ENCODE measurements at regions not wholly inside any gene's neighbourhood (a gene's known extent, or its start where the extent isn't known, plus 50 kb on each side); places are given as distances from the start of the nearest gene placed in this dataset.
A peak's percentile ranks its signal among the peaks of the same experiment; 100 is the strongest.
"Not testable (repeated sequence)": the region's sequence is repeated elsewhere in the genome, so short reads cannot be mapped to it uniquely, and the experiment has no call there.

- no peak for DNase-seq
Observed at GRCh38 chr7:159207393-159207792, 62.7 kb upstream of the VIPR2 start.

GRCh38 chr7:159205833-159206232, 61.2 kb upstream of the VIPR2 start:
- DNase-seq, result no peak

GRCh38 chr7:159204664-159205063, 60.0 kb upstream of the VIPR2 start:
- no peak for DNase-seq

GRCh38 chr7:159203253-159203652, 58.6 kb upstream of the VIPR2 start:
- DNase-seq, result not testable (repeated sequence)

GRCh38 chr7:159201722-159202330, 57.2 kb upstream of the VIPR2 start:
- no peak for DNase-seq

- no peak for DNase-seq
Observed at GRCh38 chr7:159200421-159200820, 55.8 kb upstream of the VIPR2 start.

GRCh38 chr7:159198016-159198724, 53.5 kb upstream of the VIPR2 start:
- no peak for DNase-seq

GRCh38 chr7:159197066-159197975, 52.7 kb upstream of the VIPR2 start:
- peak; percentile 91 to 92 for DNase-seq

- no peak for DNase-seq
Observed at GRCh38 chr7:159196584-159196983, 51.9 kb upstream of the VIPR2 start.

- DNase-seq, result no peak
Observed at GRCh38 chr7:159195946-159196345, 51.3 kb upstream of the VIPR2 start.
